K562 (cell line): ENCODE measurements at regions not wholly inside any gene's neighbourhood (a gene's known extent, or its start where the extent isn't known, plus 50 kb on each side); places are given as distances from the start of the nearest gene placed in this dataset.

Source experiments
- ATAC-seq: fragments of 200-7000 bp; cut with Tn5 transposase; 3 replicates; pipeline ENCODE4 v1.9.1; 2020; ENCODE audit warnings: moderate library complexity
- BruUV-seq: library from RNA; stranded (reverse); fragments of 400-500 nt; replicated peaks from 2 replicates; lab custom pipeline; 2021; lab: Mats Ljungman, UMichigan
- CTCF ChIA-PET: fragments of 300-600 bp; formaldehyde crosslinking; extraction: SDS; loops from one replicate; lab custom pipeline; 2021; ENCODE audit warnings: low intra/inter-chr PET ratio; lab: Yijun Ruan, JAX
- POLR2A ChIA-PET: fragments of 300-600, 350-650 bp; sonication (Branson Sonifier 250); formaldehyde crosslinking; extraction: SDS; loops from one replicate; lab custom pipeline; 2021; ENCODE audit warnings: antibody characterized with exemption, inconsistent platforms; lab: Yijun Ruan, JAX
- DNase-seq, 4 experiments: peaks; one replicate each; pipeline versions ENCODE4 v3.0.0 to v3.0.0-alpha.2; 2011 to 2018; ENCODE audit warnings: low spot score in 3 of 4, mixed read lengths in 3 of 4; ENCODE audit errors: extremely low read depth in 1 of 4
- FAIRE-seq: peaks from 2 replicates; lab custom pipeline; 2011; peaks lifted over from hg19 to GRCh38; lab: Jason Lieb, UNC
- H2AFZ ChIP-seq: 2 replicates; pipeline ENCODE4 v1.6.0; 2011; ENCODE audit warnings: low read depth, low read length, control low read depth, inconsistent platforms
- H3K27ac ChIP-seq: fragments of 200-600 bp; 3 replicates; pipeline ENCODE4 v1.8.0; 2011; ENCODE audit warnings: low read depth, mild to moderate bottlenecking, control low read depth, inconsistent platforms, low read length, moderate library complexity, mixed read lengths; ENCODE audit errors: extremely low read depth
- H3K27me3 ChIP-seq, 2 experiments: fragments of 300-600 bp in 1 of 2; 2 replicates in 1 of 2; 3 replicates in 1 of 2; pipeline versions ENCODE4 v1.6.0 to v1.8.0; 2011; ENCODE audit warnings: inconsistent platforms in 2 of 2, low read length in 2 of 2, mild to moderate bottlenecking in 1 of 2, mixed read lengths in 1 of 2, moderate library complexity in 1 of 2; ENCODE audit not compliant: control insufficient read depth in 2 of 2, insufficient read depth in 2 of 2
- H3K36me3 ChIP-seq: fragments of 300-600 bp; 3 replicates; pipeline ENCODE4 v1.8.0; 2011; ENCODE audit warnings: mild to moderate bottlenecking, low read length, inconsistent platforms; ENCODE audit not compliant: control insufficient read depth, insufficient read depth
- H3K4me1 ChIP-seq, 2 experiments: fragments of 200-600 bp in 1 of 2; replicated peaks in 1 of 2; 2 replicates in 1 of 2; 3 replicates in 1 of 2; pipeline versions ENCODE4 v1.5.1 to v1.8.0; 2011; ENCODE audit warnings: inconsistent platforms in 2 of 2, low read length in 2 of 2, mild to moderate bottlenecking in 1 of 2, mixed read lengths in 1 of 2, moderate library complexity in 1 of 2; ENCODE audit not compliant: control insufficient read depth in 2 of 2, insufficient read depth in 2 of 2
- H3K4me2 ChIP-seq: 2 replicates; pipeline ENCODE4 v1.6.1; 2011; ENCODE audit warnings: low read length, control low read depth, inconsistent platforms, mixed read lengths; ENCODE audit not compliant: insufficient read depth
- H3K4me3 ChIP-seq: fragments of 200-600 bp; sonication (generic), shearing (Covaris generic); 2 replicates; pipeline ENCODE4 v1.5.1; 2016; ENCODE audit warnings: control low read depth, inconsistent platforms
- H3K79me2 ChIP-seq: fragments of 200-600 bp; 3 replicates; pipeline ENCODE4 v1.8.0; 2011; ENCODE audit warnings: low read length, inconsistent platforms; ENCODE audit not compliant: control insufficient read depth, insufficient read depth
- H3K9ac ChIP-seq, 2 experiments: 2 replicates each; pipeline versions ENCODE4 v1.6.0 to v1.6.1; 2011; ENCODE audit warnings: low read depth in 2 of 2, low read length in 2 of 2, control low read depth in 1 of 2, inconsistent platforms in 1 of 2, mild to moderate bottlenecking in 1 of 2, mixed read lengths in 1 of 2; ENCODE audit not compliant: insufficient read depth in 1 of 2
- H3K9me1 ChIP-seq: one replicate; pipeline ENCODE4 v1.6.0; 2011; ENCODE audit warnings: inconsistent platforms, mild to moderate bottlenecking, low read length, moderate library complexity; ENCODE audit not compliant: control insufficient read depth, insufficient read depth
- H3K9me3 ChIP-seq: replicated peaks from 2 replicates; pipeline ENCODE4 v1.5.1; 2011; ENCODE audit warnings: low read depth, low read length, inconsistent platforms; ENCODE audit not compliant: control insufficient read depth, insufficient read depth
- H4K20me1 ChIP-seq: replicated peaks from 2 replicates; pipeline ENCODE4 v1.6.1; 2011; ENCODE audit warnings: low read length, inconsistent platforms, mixed read lengths; ENCODE audit not compliant: control insufficient read depth, insufficient read depth
- CBX8 ChIP-seq: fragments of 200-600 bp; sonication (generic); IDR thresholded peaks from 2 replicates; pipeline ENCODE4 v1.6.1; 2012; ENCODE audit warnings: borderline replicate concordance, mixed run types, low read depth, mild to moderate bottlenecking, moderate library complexity, mixed read lengths, low read length, control low read depth, inconsistent platforms; ENCODE audit not compliant: poor library complexity, severe bottlenecking; ENCODE audit errors: extremely low read depth
- MED1 ChIP-seq: sonication (generic); formaldehyde crosslinking; IDR thresholded peaks from 2 replicates; pipeline ENCODE4 v1.8.1; 2023; ENCODE audit warnings: missing genetic modification reagents, borderline replicate concordance
- RBFOX2 ChIP-seq: fragments of 200-400 bp; formaldehyde crosslinking; IDR thresholded peaks from 2 replicates; pipeline ENCODE4 v1.6.1; 2017; ENCODE audit warnings: low read depth, mild to moderate bottlenecking, low read length, moderate library complexity
- RUNX1 ChIP-seq: sonication (generic); IDR thresholded peaks from 2 replicates; pipeline ENCODE4 v1.6.1; 2016; ENCODE audit warnings: antibody characterized with exemption, low read depth
- XRCC5 ChIP-seq: fragments of 200-400 bp; formaldehyde crosslinking; IDR thresholded peaks from 2 replicates; pipeline ENCODE4 v1.6.1; 2017; ENCODE audit warnings: low read depth, mild to moderate bottlenecking, low read length
- YBX1 ChIP-seq: fragments of 450-650 bp; IDR thresholded peaks from 2 replicates; pipeline ENCODE4 v1.7.1; 2016; ENCODE audit warnings: mild to moderate bottlenecking
- ZBTB7A ChIP-seq: IDR thresholded peaks from 2 replicates; pipeline ENCODE4 v1.6.1; 2011; ENCODE audit warnings: low read depth, mild to moderate bottlenecking, low read length, moderate library complexity, borderline replicate concordance; ENCODE audit not compliant: control insufficient read depth
- ZEB2 ChIP-seq: fragments of 450-650 bp; IDR thresholded peaks from 2 replicates; pipeline ENCODE4 v1.6.1; 2016
- ZNF124 ChIP-seq: sonication (generic); formaldehyde crosslinking; IDR thresholded peaks from 2 replicates; pipeline ENCODE4 v1.8.1; 2022; ENCODE audit warnings: missing genetic modification reagents
- WGBS: fragments of 100-300 bp; shearing (Covaris generic); methylation state at CpG from one replicate; pipeline ENCODE4 v1.1.6; 2016; ENCODE audit warnings: low coverage, mixed read lengths; ENCODE audit not compliant: insufficient coverage; ENCODE audit errors: missing lambda C conversion rate; 5-methylcytosine and 5-hydroxymethylcytosine counted together
- in situ Hi-C: fragments of 300-500 bp; cut with MboI; formaldehyde crosslinking; loops from 4 replicates; pipeline ENCODE4 v1.15.0; 2018; ENCODE audit warnings: inconsistent platforms, mixed read lengths
- intact Hi-C: fragments of 100-400 bp; cut with micrococcal nuclease; formaldehyde crosslinking; loops from 2 replicates; pipeline ENCODE4 v1.14.2; 2022
- TF ChIP-seq, protein P1 (sequence below): fragments of 450-650 bp; IDR thresholded peaks from 2 replicates; pipeline ENCODE4 v1.6.1; 2018; ENCODE audit not compliant: partially characterized antibody
- TF ChIP-seq, protein P2 (sequence below), 3 experiments: fragments of 200-800 bp in 1 of 3; sonication (Bioruptor generic) in 1 of 3; sonication (generic) in 1 of 3; formaldehyde crosslinking in 1 of 3; IDR thresholded peaks; 2 replicates each; pipeline versions ENCODE4 v1.6.1 to v1.8.0; 2016 to 2022; ENCODE audit warnings: mild to moderate bottlenecking in 2 of 3, missing compliant biosample characterization in 2 of 3, missing genetic modification characterization in 2 of 3, missing genetic modification reagents in 1 of 3

DNA sequence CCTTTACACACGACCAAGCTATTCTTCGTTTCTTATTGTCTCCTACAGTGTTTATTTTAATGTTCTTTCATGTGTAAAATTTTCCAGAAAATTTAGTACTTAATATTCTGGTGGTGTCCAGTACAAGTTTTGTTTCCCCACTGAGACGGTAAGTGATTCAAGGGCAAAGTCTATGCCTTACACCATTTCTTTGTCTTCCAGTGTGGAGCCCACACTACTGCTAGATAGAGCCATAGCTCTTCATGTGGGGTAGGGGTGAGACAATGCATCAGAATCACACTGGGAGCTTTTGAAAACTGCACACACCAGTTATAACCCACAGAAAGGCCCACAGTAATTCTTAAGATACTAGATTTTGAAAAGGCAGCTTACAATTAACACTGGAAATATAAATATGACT is 125.6 kb downstream of the TDRD15 start:
- Histone ChIP-seq H2AFZ (no peak overlapping the region), H3K4me3 (no peak overlapping the region), H3K4me1 (no peaks in the 10 kb centered on the region; a peak in 1 of 5 replicates), H3K27me3 (no peaks in the 10 kb centered on the region), H3K79me2 (no peaks in the 10 kb centered on the region), H3K27ac (no peak overlapping the region), H3K9me1 (no peaks in the 10 kb centered on the region), H3K36me3 (no peaks in the 10 kb centered on the region), H3K4me2 (no peak overlapping the region), H4K20me1 (no peaks in the 10 kb centered on the region), H3K9ac (no peak overlapping the region), H3K9me3 (no peaks in the 10 kb centered on the region)
- TF ChIP-seq ZEB2, result no peak
- no peak for TF ChIP-seq ZNF124 (CRISPR knock-in tag)
- TF ChIP-seq, protein P1, sequence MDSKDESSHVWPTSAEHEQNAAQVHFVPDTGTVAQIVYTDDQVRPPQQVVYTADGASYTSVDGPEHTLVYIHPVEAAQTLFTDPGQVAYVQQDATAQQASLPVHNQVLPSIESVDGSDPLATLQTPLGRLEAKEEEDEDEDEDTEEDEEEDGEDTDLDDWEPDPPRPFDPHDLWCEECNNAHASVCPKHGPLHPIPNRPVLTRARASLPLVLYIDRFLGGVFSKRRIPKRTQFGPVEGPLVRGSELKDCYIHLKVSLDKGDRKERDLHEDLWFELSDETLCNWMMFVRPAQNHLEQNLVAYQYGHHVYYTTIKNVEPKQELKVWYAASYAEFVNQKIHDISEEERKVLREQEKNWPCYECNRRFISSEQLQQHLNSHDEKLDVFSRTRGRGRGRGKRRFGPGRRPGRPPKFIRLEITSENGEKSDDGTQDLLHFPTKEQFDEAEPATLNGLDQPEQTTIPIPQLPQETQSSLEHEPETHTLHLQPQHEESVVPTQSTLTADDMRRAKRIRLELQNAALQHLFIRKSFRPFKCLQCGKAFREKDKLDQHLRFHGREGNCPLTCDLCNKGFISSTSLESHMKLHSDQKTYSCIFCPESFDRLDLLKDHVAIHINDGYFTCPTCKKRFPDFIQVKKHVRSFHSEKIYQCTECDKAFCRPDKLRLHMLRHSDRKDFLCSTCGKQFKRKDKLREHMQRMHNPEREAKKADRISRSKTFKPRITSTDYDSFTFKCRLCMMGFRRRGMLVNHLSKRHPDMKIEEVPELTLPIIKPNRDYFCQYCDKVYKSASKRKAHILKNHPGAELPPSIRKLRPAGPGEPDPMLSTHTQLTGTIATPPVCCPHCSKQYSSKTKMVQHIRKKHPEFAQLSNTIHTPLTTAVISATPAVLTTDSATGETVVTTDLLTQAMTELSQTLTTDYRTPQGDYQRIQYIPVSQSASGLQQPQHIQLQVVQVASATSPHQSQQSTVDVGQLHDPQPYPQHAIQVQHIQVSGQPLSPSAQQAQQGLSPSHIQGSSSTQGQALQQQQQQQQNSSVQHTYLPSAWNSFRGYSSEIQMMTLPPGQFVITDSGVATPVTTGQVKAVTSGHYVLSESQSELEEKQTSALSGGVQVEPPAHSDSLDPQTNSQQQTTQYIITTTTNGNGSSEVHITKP, result no peak
- TF ChIP-seq RUNX1, result no peak
- TF ChIP-seq RBFOX2, result no peak
- TF ChIP-seq, protein P2, sequence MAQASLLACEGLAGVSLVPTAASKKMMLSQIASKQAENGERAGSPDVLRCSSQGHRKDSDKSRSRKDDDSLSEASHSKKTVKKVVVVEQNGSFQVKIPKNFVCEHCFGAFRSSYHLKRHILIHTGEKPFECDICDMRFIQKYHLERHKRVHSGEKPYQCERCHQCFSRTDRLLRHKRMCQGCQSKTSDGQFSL (CRISPR knock-in tag; IDR thresholded peaks at IDR 0.05), result no peak
- TF ChIP-seq, protein P2 (tag; IDR thresholded peaks at IDR 0.05), result no peak
- no peak for TF ChIP-seq YBX1
- no peak for TF ChIP-seq XRCC5
- no peak for TF ChIP-seq ZBTB7A
- TF ChIP-seq MED1 (CRISPR knock-in tag), result no peak
- no peak for TF ChIP-seq CBX8
- no peak for ATAC-seq
- POLR2A ChIA-PET, result no interaction called here
- WGBS, result 22% methylated on average over 3 of the region's 3 CpGs
- no peak for FAIRE-seq
- DNase-seq, result no peak
- CTCF ChIA-PET, result no interaction called here
- in situ Hi-C loops, result no loop called here
- BruUV-seq, result no TSS peak
- intact Hi-C loops, result no loop called here
